SK-N-SH (cell line): ENCODE measurements at regions not wholly inside any gene's neighbourhood (a gene's known extent, or its start where the extent isn't known, plus 50 kb on each side); places are given as distances from the start of the nearest gene placed in this dataset.

Experiments
- CTCF ChIA-PET: fragments of 300-600, 350-600 bp; formaldehyde crosslinking; extraction: SDS; loops from one replicate; lab custom pipeline; 2021; lab: Yijun Ruan, JAX
- POLR2A ChIA-PET: fragments of 350-600 bp; sonication (Branson Sonifier 250); formaldehyde crosslinking; extraction: SDS; loops from one replicate; lab custom pipeline; 2020; ENCODE audit warnings: antibody characterized with exemption, inconsistent platforms; lab: Yijun Ruan, JAX
- DNase-seq: peaks from one replicate; pipeline ENCODE4 v3.0.0; 2012
- H2AFZ ChIP-seq: fragments of 200-600 bp; sonication (generic); 2 replicates; pipeline ENCODE4 v1.8.1; 2016; ENCODE audit warnings: antibody characterized with exemption, mild to moderate bottlenecking, low read depth
- H3F3A ChIP-seq: fragments of 200-600 bp; sonication (generic); replicated peaks from 2 replicates; pipeline ENCODE3; 2016; ENCODE audit warnings: antibody characterized with exemption, mild to moderate bottlenecking; ENCODE audit not compliant: insufficient read depth
- H3K27ac ChIP-seq, 2 experiments: fragments of 200-500 bp in 1 of 2; fragments of 200-600 bp in 1 of 2; sonication (Bioruptor generic) in 1 of 2; sonication (generic), shearing (Covaris generic) in 1 of 2; 2 replicates each; pipeline versions ENCODE4 v1.5.1 to v1.6.1; 2014 to 2016; ENCODE audit warnings: low read depth in 2 of 2, inconsistent platforms in 1 of 2, low read length in 1 of 2, mild to moderate bottlenecking in 1 of 2, mixed read lengths in 1 of 2
- H3K27me3 ChIP-seq: fragments of 200-600 bp; sonication (generic), shearing (Covaris generic); 2 replicates; pipeline ENCODE4 v1.6.1; 2016; ENCODE audit warnings: mixed run types; ENCODE audit not compliant: insufficient read depth
- H3K36me3 ChIP-seq, 2 experiments: fragments of 200-500 bp in 1 of 2; fragments of 200-600 bp in 1 of 2; sonication (Bioruptor generic) in 1 of 2; sonication (generic) in 1 of 2; replicated peaks in 1 of 2; 2 replicates each; pipeline versions ENCODE3 to v1.5.1; 2014 to 2016; ENCODE audit warnings: low read length in 1 of 2, mild to moderate bottlenecking in 1 of 2; ENCODE audit not compliant: insufficient read depth in 2 of 2, control insufficient read depth in 1 of 2
- H3K4me1 ChIP-seq, 2 experiments: fragments of 200-500 bp in 1 of 2; fragments of 200-600 bp in 1 of 2; sonication (Bioruptor generic) in 1 of 2; sonication (generic), shearing (Covaris generic) in 1 of 2; 2 replicates each; pipeline versions ENCODE4 v1.5.1 to v1.6.1; 2014 to 2016; ENCODE audit warnings: low read depth in 1 of 2, low read length in 1 of 2, mixed run types in 1 of 2; ENCODE audit not compliant: insufficient read depth in 2 of 2, control insufficient read depth in 1 of 2
- H3K4me2 ChIP-seq: fragments of 200-600 bp; sonication (generic), shearing (Covaris generic); 2 replicates; pipeline ENCODE4 v1.6.1; 2017; ENCODE audit warnings: mixed run types
- H3K4me3 ChIP-seq, 2 experiments: fragments of 200-500 bp in 1 of 2; fragments of 200-600 bp in 1 of 2; sonication (Bioruptor generic) in 1 of 2; sonication (generic), shearing (Covaris generic) in 1 of 2; 2 replicates each; pipeline versions ENCODE4 v1.5.1 to v1.8.1; 2014 to 2016; ENCODE audit warnings: low read depth in 2 of 2, inconsistent platforms in 1 of 2, low read length in 1 of 2, mild to moderate bottlenecking in 1 of 2, mixed read lengths in 1 of 2, moderate library complexity in 1 of 2
- H3K79me2 ChIP-seq: fragments of 200-600 bp; sonication (generic); 2 replicates; pipeline ENCODE4 v1.8.1; 2017; ENCODE audit warnings: mild to moderate bottlenecking; ENCODE audit not compliant: insufficient read depth
- H3K9ac ChIP-seq: fragments of 200-600 bp; sonication (generic); 2 replicates; pipeline ENCODE4 v1.6.1; 2017; ENCODE audit warnings: mixed run types
- H3K9me2 ChIP-seq: fragments of 200-600 bp; sonication (generic); 2 replicates; pipeline ENCODE4 v1.6.1; 2017; ENCODE audit warnings: mixed run types
- H3K9me3 ChIP-seq: fragments of 200-600 bp; sonication (generic); 2 replicates; pipeline ENCODE4 v1.6.1; 2017; ENCODE audit warnings: mixed run types, mild to moderate bottlenecking, moderate library complexity
- H4K20me1 ChIP-seq: fragments of 200-600 bp; sonication (generic); 2 replicates; pipeline ENCODE4 v1.6.1; 2017; ENCODE audit warnings: mild to moderate bottlenecking, mixed run types; ENCODE audit not compliant: insufficient read depth
- CHD2 ChIP-seq: fragments of 150-350 bp; IDR thresholded peaks from 2 replicates; pipeline ENCODE4 v1.6.1; 2018; ENCODE audit warnings: low read length; ENCODE audit not compliant: partially characterized antibody
- ELF1 ChIP-seq: IDR thresholded peaks from 2 replicates; pipeline ENCODE4 v1.4.0; 2012
- EP300 ChIP-seq, 2 experiments: IDR thresholded peaks; 2 replicates each; pipeline versions ENCODE4 v1.4.0 to v1.6.1; 2012; ENCODE audit warnings: borderline replicate concordance in 1 of 2, low read depth in 1 of 2, low read length in 1 of 2
- EZH2phosphoT487 ChIP-seq: fragments of 200-600 bp; sonication (generic); IDR thresholded peaks from 2 replicates; pipeline ENCODE4 v1.6.1; 2017; ENCODE audit warnings: low read depth, mixed run types, mild to moderate bottlenecking, antibody characterized with exemption, moderate library complexity, borderline replicate concordance
- FOXJ3 ChIP-seq: sonication (generic); formaldehyde crosslinking; IDR thresholded peaks from 2 replicates; pipeline ENCODE4 v1.5.1; 2020; ENCODE audit warnings: mild to moderate bottlenecking, missing genetic modification reagents
- GATA2 ChIP-seq: sonication (generic); formaldehyde crosslinking; IDR thresholded peaks from 2 replicates; pipeline ENCODE4 v1.5.0; 2020; ENCODE audit warnings: mild to moderate bottlenecking, missing genetic modification reagents
- JUND ChIP-seq: IDR thresholded peaks from 2 replicates; pipeline ENCODE4 v1.4.0; 2012
- RCOR1 ChIP-seq: fragments of 150-350 bp; IDR thresholded peaks from 2 replicates; pipeline ENCODE4 v1.6.1; 2017; ENCODE audit warnings: antibody characterized with exemption, low read length
- SMC3 ChIP-seq: IDR thresholded peaks from 2 replicates; pipeline ENCODE4 v1.6.1; 2012; ENCODE audit warnings: low read depth, low read length, improper control_type of control experiment
- TEAD4 ChIP-seq: IDR thresholded peaks from 2 replicates; pipeline ENCODE4 v1.4.0; 2012; ENCODE audit warnings: mild to moderate bottlenecking, borderline replicate concordance; ENCODE audit not compliant: insufficient read depth
- YY1 ChIP-seq: IDR thresholded peaks from 2 replicates; pipeline ENCODE4 v1.4.0; 2012; ENCODE audit warnings: low read depth, mild to moderate bottlenecking
- TF ChIP-seq, protein P1 (sequence below): IDR thresholded peaks from 2 replicates; pipeline ENCODE4; 2012
- TF ChIP-seq, protein P2 (sequence below): IDR thresholded peaks from 2 replicates; pipeline ENCODE4 v1.4.0; 2012; ENCODE audit warnings: low read depth
- TF ChIP-seq, protein P3 (sequence below): IDR thresholded peaks from 2 replicates; pipeline ENCODE4 v1.4.0; 2012; ENCODE audit warnings: low read depth, borderline replicate concordance
- TF ChIP-seq, protein P4 (sequence below): fragments of 200-600 bp; sonication (generic); IDR thresholded peaks from 2 replicates; pipeline ENCODE4 v1.6.1; 2017; ENCODE audit warnings: antibody characterized with exemption, mild to moderate bottlenecking, moderate library complexity

DNA sequence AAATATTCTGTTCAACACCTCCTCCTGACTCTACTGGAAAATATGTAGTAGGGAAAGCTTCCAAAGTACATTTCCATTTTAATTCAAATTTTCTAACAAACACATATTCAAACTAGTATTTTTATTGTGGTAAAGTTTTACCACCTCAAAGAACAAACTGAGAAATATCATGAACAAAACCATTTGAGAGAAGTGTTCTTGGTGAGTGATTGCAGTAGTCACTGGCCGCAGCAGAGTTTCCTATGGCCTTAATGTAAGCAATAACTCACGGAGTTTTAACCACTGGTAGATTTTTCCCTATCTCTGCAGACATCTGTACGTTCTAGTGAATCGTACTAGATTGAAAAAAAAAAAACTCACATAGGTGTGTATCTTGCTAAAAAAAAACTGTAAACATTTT is 487.0 kb upstream of the FZD8 start (continued):
- TF ChIP-seq, protein P1, sequence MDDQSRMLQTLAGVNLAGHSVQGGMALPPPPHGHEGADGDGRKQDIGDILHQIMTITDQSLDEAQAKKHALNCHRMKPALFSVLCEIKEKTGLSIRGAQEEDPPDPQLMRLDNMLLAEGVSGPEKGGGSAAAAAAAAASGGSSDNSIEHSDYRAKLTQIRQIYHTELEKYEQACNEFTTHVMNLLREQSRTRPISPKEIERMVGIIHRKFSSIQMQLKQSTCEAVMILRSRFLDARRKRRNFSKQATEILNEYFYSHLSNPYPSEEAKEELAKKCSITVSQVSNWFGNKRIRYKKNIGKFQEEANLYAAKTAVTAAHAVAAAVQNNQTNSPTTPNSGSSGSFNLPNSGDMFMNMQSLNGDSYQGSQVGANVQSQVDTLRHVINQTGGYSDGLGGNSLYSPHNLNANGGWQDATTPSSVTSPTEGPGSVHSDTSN: no peak
- no peak for TF ChIP-seq RCOR1
- TF ChIP-seq FOXJ3 (CRISPR knock-in tag): no peak
- TF ChIP-seq CHD2: no peak
- TF ChIP-seq TEAD4: no peak

DNA sequence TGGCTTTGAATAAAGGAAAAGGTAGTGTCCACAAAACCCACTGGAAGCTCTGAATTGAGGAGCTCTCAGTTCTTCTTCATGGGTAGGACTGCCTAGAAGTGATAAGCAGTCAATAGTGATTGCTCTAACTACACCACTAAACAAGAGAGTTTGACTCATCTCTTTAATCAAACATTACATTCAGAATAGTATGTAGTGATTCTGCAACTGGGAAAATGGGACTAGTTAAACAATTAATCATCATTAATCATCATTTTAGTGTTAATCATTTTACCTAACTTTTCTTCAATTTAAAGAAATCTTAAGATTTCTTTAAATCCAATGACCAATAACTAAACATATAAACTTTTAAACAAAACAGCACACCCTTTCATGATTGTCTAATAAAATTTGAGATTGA is 484.0 kb upstream of the FZD8 start:
- H3K4me1 ChIP-seq: no peaks in the 10 kb centered on the region
- H3K36me3 ChIP-seq: no peaks in the 10 kb centered on the region
- no peaks in the 10 kb centered on the region for H4K20me1 ChIP-seq
- H3K4me2 ChIP-seq: no peak overlapping the region
- no peaks in the 10 kb centered on the region for H3K9me3 ChIP-seq
- no peaks in the 10 kb centered on the region for H3K27me3 ChIP-seq
- H3K4me3 ChIP-seq: no peak overlapping the region
- ChIA-PET POLR2A (no interaction called here), CTCF (no interaction called here)
- no peaks in the 10 kb centered on the region for H3K9me2 ChIP-seq
- TF ChIP-seq ELF1 (no peak), TEAD4 (no peak), EP300 (IDR thresholded peaks at IDR 0.05; ENCODE audit: borderline replicate concordance in 1 of 2, low read depth in 1 of 2, low read length in 1 of 2) (no peak), JUND (no peak), YY1 (no peak), GATA2 (no peak), SMC3 (no peak), RCOR1 (no peak), EZH2phosphoT487 (no peak)
- TF ChIP-seq, protein P2, sequence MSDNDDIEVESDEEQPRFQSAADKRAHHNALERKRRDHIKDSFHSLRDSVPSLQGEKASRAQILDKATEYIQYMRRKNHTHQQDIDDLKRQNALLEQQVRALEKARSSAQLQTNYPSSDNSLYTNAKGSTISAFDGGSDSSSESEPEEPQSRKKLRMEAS: no peak
- TF ChIP-seq, protein P3, sequence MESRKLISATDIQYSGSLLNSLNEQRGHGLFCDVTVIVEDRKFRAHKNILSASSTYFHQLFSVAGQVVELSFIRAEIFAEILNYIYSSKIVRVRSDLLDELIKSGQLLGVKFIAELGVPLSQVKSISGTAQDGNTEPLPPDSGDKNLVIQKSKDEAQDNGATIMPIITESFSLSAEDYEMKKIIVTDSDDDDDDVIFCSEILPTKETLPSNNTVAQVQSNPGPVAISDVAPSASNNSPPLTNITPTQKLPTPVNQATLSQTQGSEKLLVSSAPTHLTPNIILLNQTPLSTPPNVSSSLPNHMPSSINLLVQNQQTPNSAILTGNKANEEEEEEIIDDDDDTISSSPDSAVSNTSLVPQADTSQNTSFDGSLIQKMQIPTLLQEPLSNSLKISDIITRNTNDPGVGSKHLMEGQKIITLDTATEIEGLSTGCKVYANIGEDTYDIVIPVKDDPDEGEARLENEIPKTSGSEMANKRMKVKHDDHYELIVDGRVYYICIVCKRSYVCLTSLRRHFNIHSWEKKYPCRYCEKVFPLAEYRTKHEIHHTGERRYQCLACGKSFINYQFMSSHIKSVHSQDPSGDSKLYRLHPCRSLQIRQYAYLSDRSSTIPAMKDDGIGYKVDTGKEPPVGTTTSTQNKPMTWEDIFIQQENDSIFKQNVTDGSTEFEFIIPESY: no peak
- TF ChIP-seq, protein P4, sequence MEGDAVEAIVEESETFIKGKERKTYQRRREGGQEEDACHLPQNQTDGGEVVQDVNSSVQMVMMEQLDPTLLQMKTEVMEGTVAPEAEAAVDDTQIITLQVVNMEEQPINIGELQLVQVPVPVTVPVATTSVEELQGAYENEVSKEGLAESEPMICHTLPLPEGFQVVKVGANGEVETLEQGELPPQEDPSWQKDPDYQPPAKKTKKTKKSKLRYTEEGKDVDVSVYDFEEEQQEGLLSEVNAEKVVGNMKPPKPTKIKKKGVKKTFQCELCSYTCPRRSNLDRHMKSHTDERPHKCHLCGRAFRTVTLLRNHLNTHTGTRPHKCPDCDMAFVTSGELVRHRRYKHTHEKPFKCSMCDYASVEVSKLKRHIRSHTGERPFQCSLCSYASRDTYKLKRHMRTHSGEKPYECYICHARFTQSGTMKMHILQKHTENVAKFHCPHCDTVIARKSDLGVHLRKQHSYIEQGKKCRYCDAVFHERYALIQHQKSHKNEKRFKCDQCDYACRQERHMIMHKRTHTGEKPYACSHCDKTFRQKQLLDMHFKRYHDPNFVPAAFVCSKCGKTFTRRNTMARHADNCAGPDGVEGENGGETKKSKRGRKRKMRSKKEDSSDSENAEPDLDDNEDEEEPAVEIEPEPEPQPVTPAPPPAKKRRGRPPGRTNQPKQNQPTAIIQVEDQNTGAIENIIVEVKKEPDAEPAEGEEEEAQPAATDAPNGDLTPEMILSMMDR: no peak
- H2AFZ ChIP-seq: no peak overlapping the region
- no peaks in the 10 kb centered on the region for H3K79me2 ChIP-seq
- H3K27ac ChIP-seq: no peak overlapping the region
- no peaks in the 10 kb centered on the region for H3F3A ChIP-seq
- DNase-seq: no peak
- no peak overlapping the region for H3K9ac ChIP-seq
